Activated CD4-positive, alpha-beta T cell treated with anti-CD3 and anti-CD28 coated beads, Interleukin-2, amount 10 ng/mL, durations not matched to agents 7 days and 5 days (primary cell): ENCODE measurements at regions not wholly inside any gene's neighbourhood (a gene's known extent, or its start where the extent isn't known, plus 50 kb on each side); places are given as distances from the start of the nearest gene placed in this dataset.
"Not testable (repeated sequence)": the region's sequence is repeated elsewhere in the genome, so short reads cannot be mapped to it uniquely, and the experiment has no call there.

ENCODE experiments used
- CTCF ChIA-PET: fragments of 350-600 bp; sonication (Branson Sonifier 250); formaldehyde crosslinking; loops from one replicate; lab custom pipeline; 2021; ENCODE audit warnings: antibody characterized with exemption; lab: Charles Lee
- POLR2A ChIA-PET: fragments of 350-600 bp; sonication (Branson Sonifier 250); formaldehyde crosslinking; loops from one replicate; lab custom pipeline; 2021; ENCODE audit warnings: antibody characterized with exemption; lab: Charles Lee
- DNase-seq: peaks from one replicate; pipeline ENCODE4 v3.0.0-alpha.2; 2020
- H3K27ac Mint-ChIP-seq: one replicate; pipeline ENCODE4 v1.8.0; 2021; ENCODE audit warnings: mild to moderate bottlenecking, moderate library complexity, mixed read lengths
- H3K27me3 Mint-ChIP-seq: one replicate; pipeline ENCODE4 v1.8.0; 2021; ENCODE audit warnings: mixed read lengths
- H3K36me3 Mint-ChIP-seq: one replicate; pipeline ENCODE4 v1.8.0; 2021; ENCODE audit warnings: low read depth, mixed read lengths
- H3K4me1 Mint-ChIP-seq: one replicate; pipeline ENCODE4 v1.8.0; 2021; ENCODE audit warnings: mixed read lengths
- H3K4me3 Mint-ChIP-seq: one replicate; pipeline ENCODE4 v1.8.0; 2021; ENCODE audit warnings: mild to moderate bottlenecking, moderate library complexity, mixed read lengths
- H3K9me3 Mint-ChIP-seq: one replicate; pipeline ENCODE4 v1.8.0; 2021; ENCODE audit warnings: mixed read lengths

- ChIA-PET CTCF (no interaction called here), POLR2A (no interaction called here)
- DNase-seq: no peak
- Mint-ChIP-seq H3K27me3 (no peaks in the 10 kb centered on the region), H3K27ac (no peak overlapping the region), H3K36me3 (no peaks in the 10 kb centered on the region), H3K4me3 (no peak overlapping the region), H3K4me1 (no peaks in the 10 kb centered on the region), H3K9me3 (peaks cover 9% of the 10 kb centered on the region)
Observed at GRCh38 chrX:933611-934010, 278.8 kb downstream of the CRLF2 start.

DNA sequence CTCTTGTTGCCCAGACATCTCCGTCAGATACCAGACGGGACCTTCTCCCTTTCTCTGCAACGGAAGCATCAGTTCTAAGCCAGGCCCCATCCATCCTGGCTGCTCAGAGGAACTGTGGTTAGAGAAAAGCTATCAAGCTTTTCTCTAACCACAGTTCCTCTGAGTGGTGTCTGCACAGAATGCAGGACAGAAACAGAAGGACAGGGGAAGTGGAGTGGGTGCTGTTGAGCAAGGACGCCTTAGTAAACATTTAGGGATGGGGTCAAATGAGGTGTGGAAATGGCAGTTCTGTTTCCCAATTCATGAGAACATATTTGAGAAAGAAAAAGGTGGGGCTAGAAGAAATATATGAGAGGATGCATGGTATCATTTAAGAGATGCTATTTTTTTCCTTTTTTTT is 283.8 kb downstream of the CRLF2 start:
- no peaks in the 10 kb centered on the region for H3K27me3 Mint-ChIP-seq
- peaks cover 9% of the 10 kb centered on the region for H3K9me3 Mint-ChIP-seq
- ChIA-PET CTCF (no interaction called here), POLR2A (no interaction called here)
- H3K27ac Mint-ChIP-seq: no peak overlapping the region
- no peak overlapping the region for H3K4me3 Mint-ChIP-seq
- H3K4me1 Mint-ChIP-seq: no peaks in the 10 kb centered on the region
- no peak for DNase-seq
- H3K36me3 Mint-ChIP-seq: no peaks in the 10 kb centered on the region

DNA sequence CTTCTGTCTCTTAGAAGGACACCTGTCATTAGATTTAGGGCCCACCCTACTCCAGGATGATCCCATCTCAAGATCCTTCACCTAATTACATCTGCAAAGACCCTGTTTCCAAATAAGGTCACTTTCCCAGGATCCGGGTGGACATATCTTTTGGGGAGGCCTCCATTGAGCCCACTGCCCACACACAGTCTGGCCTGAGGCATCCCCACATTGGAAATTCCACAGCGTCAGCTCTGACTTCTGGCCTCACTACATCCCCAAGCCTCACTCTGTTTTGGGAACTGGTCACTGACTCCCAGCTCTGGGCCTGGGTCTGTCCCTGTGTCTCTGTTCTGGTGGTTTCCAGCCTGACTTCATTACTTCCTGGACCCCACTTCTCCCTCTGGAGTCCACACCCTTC is 285.5 kb downstream of the CRLF2 start:
- Mint-ChIP-seq H3K27me3 (no peaks in the 10 kb centered on the region), H3K27ac (no peak overlapping the region), H3K9me3 (peaks cover 9% of the 10 kb centered on the region), H3K4me1 (no peaks in the 10 kb centered on the region), H3K36me3 (no peaks in the 10 kb centered on the region), H3K4me3 (no peak overlapping the region)
- CTCF ChIA-PET: no interaction called here
- no peak for DNase-seq
- POLR2A ChIA-PET: no interaction called here

GRCh38 chrX:926070-926469 is 286.4 kb downstream of the CRLF2 start:
- H3K4me3 Mint-ChIP-seq: no peak overlapping the region
- H3K27ac Mint-ChIP-seq: no peak overlapping the region
- no peaks in the 10 kb centered on the region for H3K36me3 Mint-ChIP-seq
- POLR2A ChIA-PET: no interaction called here
- H3K9me3 Mint-ChIP-seq: peaks cover 8% of the 10 kb centered on the region
- DNase-seq: no peak
- no peaks in the 10 kb centered on the region for H3K27me3 Mint-ChIP-seq
- CTCF ChIA-PET: no interaction called here
- H3K4me1 Mint-ChIP-seq: no peaks in the 10 kb centered on the region

- CTCF ChIA-PET: no interaction called here
- no peak overlapping the region for H3K27ac Mint-ChIP-seq
- DNase-seq: no peak
- peaks cover 7% of the 10 kb centered on the region for H3K9me3 Mint-ChIP-seq
- H3K4me1 Mint-ChIP-seq: no peaks in the 10 kb centered on the region
- POLR2A ChIA-PET: no interaction called here
- H3K4me3 Mint-ChIP-seq: no peak overlapping the region
- H3K36me3 Mint-ChIP-seq: no peaks in the 10 kb centered on the region
- no peaks in the 10 kb centered on the region for H3K27me3 Mint-ChIP-seq
Observed at GRCh38 chrX:925652-926061, 286.8 kb downstream of the CRLF2 start.

GRCh38 chrX:925094-925493 is 287.4 kb downstream of the CRLF2 start:
- no peaks in the 10 kb centered on the region for H3K4me1 Mint-ChIP-seq
- CTCF ChIA-PET: no interaction called here
- H3K27me3 Mint-ChIP-seq: no peaks in the 10 kb centered on the region
- no peak overlapping the region for H3K27ac Mint-ChIP-seq
- POLR2A ChIA-PET: no interaction called here
- H3K4me3 Mint-ChIP-seq: no peak overlapping the region
- no peak for DNase-seq
- no peaks in the 10 kb centered on the region for H3K36me3 Mint-ChIP-seq
- peaks cover 4% of the 10 kb centered on the region for H3K9me3 Mint-ChIP-seq

DNA sequence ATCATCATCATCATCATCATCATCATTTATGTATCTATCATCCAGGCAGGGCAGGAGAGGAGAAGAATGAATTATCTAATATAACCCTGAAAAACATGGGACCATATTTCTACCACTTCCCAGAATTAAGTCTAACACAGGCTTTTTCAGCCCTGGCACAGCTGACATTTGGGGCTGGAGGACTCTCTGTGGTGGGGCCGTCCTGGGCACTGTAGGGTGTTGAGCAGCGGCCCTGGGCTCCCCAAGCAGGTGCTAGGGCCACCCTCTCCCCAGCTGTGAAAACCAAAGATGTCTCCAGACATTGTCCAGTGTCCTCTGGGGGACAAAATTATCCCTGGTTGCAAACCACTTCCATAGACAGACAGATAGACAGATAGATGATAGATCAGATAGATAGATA is 288.4 kb downstream of the CRLF2 start:
- Mint-ChIP-seq H3K9me3 (no peaks in the 10 kb centered on the region), H3K36me3 (no peaks in the 10 kb centered on the region), H3K27me3 (no peaks in the 10 kb centered on the region), H3K27ac (no peak overlapping the region), H3K4me3 (no peak overlapping the region), H3K4me1 (no peaks in the 10 kb centered on the region)
- ChIA-PET POLR2A (no interaction called here), CTCF (no interaction called here)
- DNase-seq: no peak

- Mint-ChIP-seq H3K27ac (no peak overlapping the region), H3K4me1 (no peaks in the 10 kb centered on the region), H3K27me3 (no peaks in the 10 kb centered on the region), H3K36me3 (no peaks in the 10 kb centered on the region), H3K4me3 (no peak overlapping the region), H3K9me3 (no peaks in the 10 kb centered on the region)
- no peak for DNase-seq
- ChIA-PET CTCF (no interaction called here), POLR2A (no interaction called here)
Observed at GRCh38 chrX:920234-920799, 289.7 kb downstream of the SHOX start.

DNA sequence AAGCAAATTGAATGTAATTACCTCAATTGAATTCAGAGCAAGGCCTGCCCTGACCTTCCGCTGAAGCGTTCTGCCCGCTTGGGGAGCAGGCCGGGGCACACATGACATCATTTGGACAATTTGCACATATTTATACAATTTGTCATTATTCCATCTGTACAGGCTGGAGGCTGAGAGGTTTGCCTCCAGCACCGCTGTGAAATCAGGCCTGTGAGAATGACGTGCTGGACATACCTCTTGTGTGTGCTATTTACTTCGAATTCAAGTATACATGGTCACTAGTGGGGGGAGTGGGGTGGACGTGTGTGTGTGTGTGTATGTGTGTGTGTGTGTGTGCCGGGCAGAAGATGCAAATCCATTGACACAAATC is 285.6 kb downstream of the SHOX start:
- Mint-ChIP-seq H3K4me1 (no peaks in the 10 kb centered on the region), H3K36me3 (no peaks in the 10 kb centered on the region), H3K9me3 (peaks cover 3% of the 10 kb centered on the region), H3K4me3 (no peak overlapping the region), H3K27ac (no peak overlapping the region), H3K27me3 (no peaks in the 10 kb centered on the region)
- DNase-seq: no peak
- CTCF ChIA-PET: no interaction called here
- POLR2A ChIA-PET: no interaction called here

DNA sequence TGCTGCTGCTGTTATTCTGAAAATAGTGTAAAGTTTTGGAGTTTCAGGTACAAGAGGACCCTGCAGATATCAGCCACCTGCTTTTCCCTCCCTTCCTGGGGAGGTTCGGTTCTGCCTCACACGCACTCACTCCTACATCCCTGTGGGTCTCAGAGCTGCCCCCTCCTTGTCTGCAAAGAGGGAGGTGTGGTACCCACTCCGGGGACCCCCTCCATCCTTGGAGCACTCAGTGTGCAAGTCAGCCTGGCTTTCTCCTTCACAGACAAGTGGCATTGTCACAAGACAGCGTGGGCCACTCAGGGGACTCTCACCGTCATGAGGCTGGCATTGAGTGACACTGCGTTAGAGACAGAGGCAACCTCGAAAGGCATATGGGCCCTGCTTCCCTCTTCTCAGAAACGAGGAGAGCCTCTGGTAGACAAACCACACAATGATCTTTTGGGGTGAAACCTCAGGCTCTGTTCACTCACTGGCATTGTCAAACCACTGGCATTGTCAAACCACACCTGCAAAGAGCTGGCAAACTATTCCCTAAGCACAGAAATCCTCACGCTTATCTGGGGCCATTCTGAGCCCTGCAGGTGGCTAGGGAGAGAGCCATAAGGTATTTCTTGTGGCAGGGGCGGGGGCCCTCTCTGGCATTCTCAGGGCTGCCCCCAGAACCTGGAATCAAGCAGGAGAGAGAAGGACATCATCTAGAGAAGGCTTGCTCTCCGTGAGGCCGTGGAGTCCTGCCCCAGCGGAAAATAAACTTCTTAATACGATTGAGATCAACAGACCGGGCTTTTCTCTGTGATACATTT is 285.0 kb downstream of the SHOX start:
- Mint-ChIP-seq H3K27me3 (no peaks in the 10 kb centered on the region), H3K4me1 (no peaks in the 10 kb centered on the region), H3K27ac (no peak overlapping the region), H3K36me3 (no peaks in the 10 kb centered on the region), H3K4me3 (no peak overlapping the region), H3K9me3 (peaks cover 3% of the 10 kb centered on the region)
- ChIA-PET POLR2A (no interaction called here), CTCF (no interaction called here)
- peak; percentile 50 for DNase-seq

DNA sequence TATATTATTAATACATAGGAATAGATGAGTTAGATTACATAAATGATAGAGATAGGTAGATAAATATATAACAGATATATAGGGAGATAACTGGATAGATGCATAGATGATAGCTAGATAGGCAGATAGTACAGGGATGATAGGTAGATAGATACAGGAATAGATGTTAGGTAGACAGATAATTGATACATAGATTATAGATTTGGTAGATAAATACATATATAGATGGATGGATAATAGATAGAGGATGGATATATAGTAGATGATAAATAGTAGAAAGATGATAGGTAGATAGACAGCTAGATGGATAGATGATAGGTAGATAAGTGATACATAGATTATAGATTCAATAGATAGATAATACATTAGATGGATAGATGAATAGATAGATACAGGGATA is 283.6 kb downstream of the SHOX start:
- POLR2A ChIA-PET: no interaction called here
- Mint-ChIP-seq H3K9me3 (peaks cover 3% of the 10 kb centered on the region), H3K4me3 (no peak overlapping the region)

DNA sequence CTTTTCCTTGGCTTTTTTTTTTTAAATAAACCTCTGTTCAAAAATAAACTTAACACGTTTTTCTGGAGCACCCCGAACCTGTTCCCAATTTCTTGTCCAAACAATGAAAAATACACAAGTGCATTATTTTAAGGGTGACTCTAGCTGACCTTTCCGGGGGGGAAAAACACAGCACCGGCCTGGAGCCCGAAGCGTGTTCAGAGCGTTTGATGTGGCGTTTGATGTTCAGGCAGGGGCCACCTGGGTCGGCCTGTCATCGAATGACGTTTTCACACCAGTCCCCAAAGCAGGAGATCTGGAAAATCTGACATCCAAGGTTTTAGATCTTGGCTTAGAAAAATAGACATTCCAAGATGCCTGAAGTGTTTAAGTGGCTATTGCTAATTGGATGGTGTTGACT is 282.1 kb downstream of the SHOX start:
- Mint-ChIP-seq H3K4me3 (no peak overlapping the region), H3K9me3 (peaks cover 3% of the 10 kb centered on the region)

More for the DNA sequence above, 283.6 kb downstream of the SHOX start:
- H3K4me1 Mint-ChIP-seq: no peaks in the 10 kb centered on the region
- no peak for DNase-seq
- H3K27me3 Mint-ChIP-seq: no peaks in the 10 kb centered on the region
- CTCF ChIA-PET: no interaction called here
- no peak overlapping the region for H3K27ac Mint-ChIP-seq
- H3K36me3 Mint-ChIP-seq: no peaks in the 10 kb centered on the region

GRCh38 chrX:909068-909467 is 278.5 kb downstream of the SHOX start:
- H3K27ac Mint-ChIP-seq, CTCF ChIA-PET, H3K4me3 Mint-ChIP-seq, H3K9me3 Mint-ChIP-seq, POLR2A ChIA-PET, H3K4me1 Mint-ChIP-seq, H3K27me3 Mint-ChIP-seq, DNase-seq, H3K36me3 Mint-ChIP-seq: not testable (repeated sequence)

More for the DNA sequence above, 282.1 kb downstream of the SHOX start:
- CTCF ChIA-PET: no interaction called here
- no peaks in the 10 kb centered on the region for H3K36me3 Mint-ChIP-seq
- DNase-seq: no peak
- H3K4me1 Mint-ChIP-seq: no peaks in the 10 kb centered on the region
- no peaks in the 10 kb centered on the region for H3K27me3 Mint-ChIP-seq
- POLR2A ChIA-PET: no interaction called here
- H3K27ac Mint-ChIP-seq: no peak overlapping the region

DNA sequence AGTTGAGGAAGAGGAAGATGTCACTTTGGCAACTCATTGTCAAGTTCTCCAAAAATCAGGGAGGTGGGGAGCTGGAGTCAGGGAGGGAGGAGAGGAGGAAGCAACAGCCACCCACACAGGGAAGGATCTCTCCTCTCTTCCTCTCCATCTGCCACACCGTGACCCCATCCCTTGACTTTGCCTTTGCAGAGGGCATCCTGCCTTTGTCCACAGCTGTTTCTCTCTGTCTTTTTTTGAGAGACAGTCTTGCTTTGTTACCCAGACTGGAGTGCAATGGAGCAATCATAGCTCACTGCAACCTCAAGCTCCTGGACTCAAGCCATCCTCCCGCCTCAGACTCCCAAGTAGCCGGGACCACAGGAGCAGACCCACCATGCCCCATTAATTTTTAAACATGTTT is 276.0 kb downstream of the SHOX start:
- Mint-ChIP-seq H3K9me3 (peaks cover 2% of the 10 kb centered on the region), H3K27me3 (no peaks in the 10 kb centered on the region), H3K4me3 (no peak overlapping the region), H3K4me1 (no peaks in the 10 kb centered on the region), H3K36me3 (no peaks in the 10 kb centered on the region), H3K27ac (no peak overlapping the region)
- no peak for DNase-seq
- POLR2A ChIA-PET: no interaction called here
- CTCF ChIA-PET: no interaction called here
